ENCODE measurements at regions not wholly inside any gene's neighbourhood (a gene's known extent, or its start where the extent isn't known, plus 50 kb on each side); places are given as distances from the start of the nearest gene placed in this dataset.

DNA sequence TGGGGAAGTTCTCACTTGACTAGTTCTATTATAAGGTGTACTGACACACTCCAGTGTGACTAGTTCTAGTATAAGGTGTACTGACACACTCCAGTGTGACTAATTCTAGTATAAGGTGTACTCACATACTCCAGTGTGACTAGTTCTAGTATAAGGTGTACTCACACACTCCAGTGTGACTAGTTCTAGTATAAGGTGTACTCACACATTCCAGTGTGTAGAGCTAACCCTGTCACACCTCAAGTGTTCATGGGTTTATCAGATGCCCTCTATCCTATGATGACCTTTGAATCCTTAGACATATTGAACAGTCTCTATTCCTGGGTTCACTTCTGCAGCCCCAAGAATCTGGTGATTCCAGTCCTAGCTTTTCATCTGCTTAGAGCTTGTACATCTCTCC, 54.6 kb upstream of the MYO16 start (continued):
- TF ChIP-seq, protein P1, sequence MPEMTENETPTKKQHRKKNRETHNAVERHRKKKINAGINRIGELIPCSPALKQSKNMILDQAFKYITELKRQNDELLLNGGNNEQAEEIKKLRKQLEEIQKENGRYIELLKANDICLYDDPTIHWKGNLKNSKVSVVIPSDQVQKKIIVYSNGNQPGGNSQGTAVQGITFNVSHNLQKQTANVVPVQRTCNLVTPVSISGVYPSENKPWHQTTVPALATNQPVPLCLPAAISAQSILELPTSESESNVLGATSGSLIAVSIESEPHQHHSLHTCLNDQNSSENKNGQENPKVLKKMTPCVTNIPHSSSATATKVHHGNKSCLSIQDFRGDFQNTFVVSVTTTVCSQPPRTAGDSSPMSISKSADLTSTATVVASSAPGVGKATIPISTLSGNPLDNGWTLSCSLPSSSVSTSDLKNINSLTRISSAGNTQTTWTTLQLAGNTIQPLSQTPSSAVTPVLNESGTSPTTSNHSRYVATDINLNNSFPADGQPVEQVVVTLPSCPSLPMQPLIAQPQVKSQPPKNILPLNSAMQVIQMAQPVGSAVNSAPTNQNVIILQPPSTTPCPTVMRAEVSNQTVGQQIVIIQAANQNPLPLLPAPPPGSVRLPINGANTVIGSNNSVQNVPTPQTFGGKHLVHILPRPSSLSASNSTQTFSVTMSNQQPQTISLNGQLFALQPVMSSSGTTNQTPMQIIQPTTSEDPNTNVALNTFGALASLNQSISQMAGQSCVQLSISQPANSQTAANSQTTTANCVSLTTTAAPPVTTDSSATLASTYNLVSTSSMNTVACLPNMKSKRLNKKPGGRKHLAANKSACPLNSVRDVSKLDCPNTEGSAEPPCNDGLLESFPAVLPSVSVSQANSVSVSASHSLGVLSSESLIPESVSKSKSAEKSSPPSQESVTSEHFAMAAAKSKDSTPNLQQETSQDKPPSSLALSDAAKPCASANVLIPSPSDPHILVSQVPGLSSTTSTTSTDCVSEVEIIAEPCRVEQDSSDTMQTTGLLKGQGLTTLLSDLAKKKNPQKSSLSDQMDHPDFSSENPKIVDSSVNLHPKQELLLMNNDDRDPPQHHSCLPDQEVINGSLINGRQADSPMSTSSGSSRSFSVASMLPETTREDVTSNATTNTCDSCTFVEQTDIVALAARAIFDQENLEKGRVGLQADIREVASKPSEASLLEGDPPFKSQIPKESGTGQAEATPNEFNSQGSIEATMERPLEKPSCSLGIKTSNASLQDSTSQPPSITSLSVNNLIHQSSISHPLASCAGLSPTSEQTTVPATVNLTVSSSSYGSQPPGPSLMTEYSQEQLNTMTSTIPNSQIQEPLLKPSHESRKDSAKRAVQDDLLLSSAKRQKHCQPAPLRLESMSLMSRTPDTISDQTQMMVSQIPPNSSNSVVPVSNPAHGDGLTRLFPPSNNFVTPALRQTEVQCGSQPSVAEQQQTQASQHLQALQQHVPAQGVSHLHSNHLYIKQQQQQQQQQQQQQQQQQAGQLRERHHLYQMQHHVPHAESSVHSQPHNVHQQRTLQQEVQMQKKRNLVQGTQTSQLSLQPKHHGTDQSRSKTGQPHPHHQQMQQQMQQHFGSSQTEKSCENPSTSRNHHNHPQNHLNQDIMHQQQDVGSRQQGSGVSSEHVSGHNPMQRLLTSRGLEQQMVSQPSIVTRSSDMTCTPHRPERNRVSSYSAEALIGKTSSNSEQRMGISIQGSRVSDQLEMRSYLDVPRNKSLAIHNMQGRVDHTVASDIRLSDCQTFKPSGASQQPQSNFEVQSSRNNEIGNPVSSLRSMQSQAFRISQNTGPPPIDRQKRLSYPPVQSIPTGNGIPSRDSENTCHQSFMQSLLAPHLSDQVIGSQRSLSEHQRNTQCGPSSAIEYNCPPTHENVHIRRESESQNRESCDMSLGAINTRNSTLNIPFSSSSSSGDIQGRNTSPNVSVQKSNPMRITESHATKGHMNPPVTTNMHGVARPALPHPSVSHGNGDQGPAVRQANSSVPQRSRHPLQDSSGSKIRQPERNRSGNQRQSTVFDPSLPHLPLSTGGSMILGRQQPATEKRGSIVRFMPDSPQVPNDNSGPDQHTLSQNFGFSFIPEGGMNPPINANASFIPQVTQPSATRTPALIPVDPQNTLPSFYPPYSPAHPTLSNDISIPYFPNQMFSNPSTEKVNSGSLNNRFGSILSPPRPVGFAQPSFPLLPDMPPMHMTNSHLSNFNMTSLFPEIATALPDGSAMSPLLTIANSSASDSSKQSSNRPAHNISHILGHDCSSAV (CRISPR knock-in tag; IDR thresholded peaks at IDR 0.05; ENCODE audit: borderline replicate concordance): no peak
- TF ChIP-seq, protein P2, sequence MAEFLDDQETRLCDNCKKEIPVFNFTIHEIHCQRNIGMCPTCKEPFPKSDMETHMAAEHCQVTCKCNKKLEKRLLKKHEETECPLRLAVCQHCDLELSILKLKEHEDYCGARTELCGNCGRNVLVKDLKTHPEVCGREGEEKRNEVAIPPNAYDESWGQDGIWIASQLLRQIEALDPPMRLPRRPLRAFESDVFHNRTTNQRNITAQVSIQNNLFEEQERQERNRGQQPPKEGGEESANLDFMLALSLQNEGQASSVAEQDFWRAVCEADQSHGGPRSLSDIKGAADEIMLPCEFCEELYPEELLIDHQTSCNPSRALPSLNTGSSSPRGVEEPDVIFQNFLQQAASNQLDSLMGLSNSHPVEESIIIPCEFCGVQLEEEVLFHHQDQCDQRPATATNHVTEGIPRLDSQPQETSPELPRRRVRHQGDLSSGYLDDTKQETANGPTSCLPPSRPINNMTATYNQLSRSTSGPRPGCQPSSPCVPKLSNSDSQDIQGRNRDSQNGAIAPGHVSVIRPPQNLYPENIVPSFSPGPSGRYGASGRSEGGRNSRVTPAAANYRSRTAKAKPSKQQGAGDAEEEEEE (CRISPR knock-in tag; IDR thresholded peaks at IDR 0.05; ENCODE audit: borderline replicate concordance): no peak
- TF ChIP-seq NFYB (CRISPR knock-in tag; IDR thresholded peaks at IDR 0.05): no peak
